ENCODE measurements at regions not wholly inside any gene's neighbourhood (a gene's known extent, or its start where the extent isn't known, plus 50 kb on each side); places are given as distances from the start of the nearest gene placed in this dataset.
"Not testable (repeated sequence)": the region's sequence is repeated elsewhere in the genome, so short reads cannot be mapped to it uniquely, and the experiment has no call there.

DNA sequence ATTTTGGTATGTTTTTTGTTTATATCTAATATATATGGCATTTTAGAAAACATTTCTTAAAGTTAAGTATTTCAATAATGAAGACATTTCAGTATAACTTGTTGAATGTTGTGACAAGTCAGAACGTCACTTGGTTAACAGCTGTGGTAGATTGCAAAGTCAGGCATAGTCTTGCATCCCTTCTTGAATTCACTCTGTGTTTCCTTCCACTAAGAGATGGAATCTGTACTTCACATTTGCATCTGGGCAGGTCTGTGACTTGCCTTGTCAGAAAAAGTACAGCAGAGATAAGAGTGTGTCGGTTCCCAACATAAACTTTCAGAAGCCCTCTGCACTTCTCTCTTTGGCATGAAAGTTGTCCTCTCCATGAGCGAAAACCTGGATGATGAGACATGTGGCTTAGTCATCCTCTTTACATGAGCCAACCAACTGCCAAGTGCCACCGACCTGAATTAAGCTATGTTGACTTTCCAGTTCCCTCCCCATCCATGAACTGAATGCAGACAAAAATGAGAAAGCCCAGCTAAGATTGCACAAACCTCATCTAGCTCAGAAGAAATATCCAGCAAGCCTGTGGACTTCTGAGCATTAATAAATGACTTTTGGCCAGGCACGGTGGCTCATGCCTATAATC, 1730.2 kb downstream of the MRPL39 start:
- DNase-seq (ENCODE audit: low read depth in 4 of 4, low spot score in 3 of 4) = no peak

DNA sequence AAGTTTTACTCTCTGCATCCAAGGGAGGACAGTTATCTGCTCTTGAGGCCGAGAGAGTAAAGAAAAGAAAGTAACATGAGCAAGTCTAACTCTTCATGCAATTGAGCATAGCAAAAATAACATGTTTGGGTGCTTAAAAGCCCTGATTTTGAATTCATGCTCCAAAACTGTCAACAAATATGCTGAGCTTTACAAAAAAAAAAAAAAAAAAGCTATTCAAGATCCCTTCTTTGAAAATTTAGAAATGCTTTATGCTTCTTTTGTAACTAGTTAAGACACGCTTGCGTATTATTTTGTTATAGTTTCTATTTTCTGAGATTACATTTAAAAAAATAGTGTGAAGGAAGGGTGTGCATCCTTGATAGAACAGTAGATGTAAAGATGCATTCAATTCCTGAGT, 1733.0 kb downstream of the MRPL39 start:
- DNase-seq (ENCODE audit: low read depth in 4 of 4, low spot score in 3 of 4) = no peak

DNA sequence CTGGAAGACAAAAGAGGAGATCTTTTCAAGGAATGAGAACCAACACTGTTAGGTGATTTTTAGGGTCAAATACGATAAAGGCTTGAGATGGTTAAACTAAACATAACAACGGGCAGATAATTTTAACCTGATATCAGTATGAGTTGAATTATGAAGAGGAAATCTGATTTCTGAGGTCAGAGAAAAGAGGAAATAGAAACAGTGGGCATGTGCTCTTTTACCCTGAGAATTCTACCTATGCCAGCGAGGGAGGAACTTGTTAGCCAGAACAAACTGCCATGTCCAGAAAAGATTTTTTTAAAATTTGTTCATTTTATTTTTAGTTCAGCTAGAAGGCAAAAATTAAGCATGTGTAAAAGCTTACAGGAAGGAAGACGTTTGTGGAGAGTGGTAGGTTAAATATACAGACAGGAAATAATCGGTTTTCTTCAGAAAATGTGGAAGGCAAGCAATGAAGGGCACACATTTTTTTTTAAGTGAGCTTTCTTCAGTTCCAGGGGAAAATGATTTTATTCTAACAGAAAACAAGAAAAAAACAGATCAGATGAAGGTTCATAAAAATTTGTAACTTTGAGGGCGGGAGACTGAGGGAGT, 1745.3 kb downstream of the MRPL39 start:
- DNase-seq (ENCODE audit: low read depth in 4 of 4, low spot score in 3 of 4) = no peak

DNA sequence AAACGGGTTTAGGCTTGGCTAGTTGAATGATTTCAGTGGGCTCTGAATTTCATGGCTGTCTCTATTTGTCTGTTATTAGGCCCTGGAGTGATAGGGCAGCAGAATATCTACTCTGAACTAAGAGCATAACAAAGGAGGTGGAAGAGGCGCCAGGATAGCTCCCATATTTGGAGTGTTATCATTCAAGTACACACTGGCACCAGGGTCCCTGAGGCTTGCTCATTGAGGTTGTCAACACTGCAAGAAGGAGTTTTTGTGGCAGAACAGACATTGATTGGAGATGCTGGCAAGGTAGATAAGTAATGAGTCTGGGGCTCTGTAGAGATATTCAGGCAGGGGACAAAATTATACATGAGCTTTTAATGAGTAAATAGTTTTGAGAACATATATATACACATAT, 1748.4 kb downstream of the MRPL39 start:
- no peak for DNase-seq (ENCODE audit: low read depth in 4 of 4, low spot score in 3 of 4)

DNA sequence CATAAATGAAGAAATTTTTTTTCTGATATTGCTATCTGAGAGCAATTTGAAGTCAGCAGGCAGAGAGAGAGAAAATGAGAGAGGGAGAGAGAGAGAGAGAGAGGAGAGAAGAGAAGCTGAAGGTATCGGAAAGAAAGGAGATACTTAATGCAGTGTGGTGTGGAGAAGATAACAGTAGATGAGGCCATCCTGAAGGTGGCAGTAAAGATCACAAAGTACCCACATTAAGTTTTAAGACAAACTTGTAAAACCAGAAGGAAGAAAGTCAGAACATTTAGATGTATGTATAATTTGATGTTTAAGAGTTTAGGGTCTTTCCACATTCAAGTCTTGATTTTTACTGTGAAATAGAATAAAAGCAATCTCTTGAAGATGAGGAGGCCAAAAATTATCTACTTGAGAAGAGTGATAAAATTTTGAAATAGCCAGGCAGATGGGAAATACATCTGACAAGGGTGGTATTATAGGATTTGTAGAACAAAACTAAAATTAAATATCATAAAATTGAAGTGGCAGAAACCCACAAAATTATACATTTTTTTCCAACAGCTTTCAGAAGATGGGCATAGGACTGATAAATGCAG, 1753.4 kb downstream of the MRPL39 start:
- peak in 3 of 4 donors; percentile 3 to 22 (median 7) for DNase-seq (ENCODE audit: low read depth in 4 of 4, low spot score in 3 of 4)

DNA sequence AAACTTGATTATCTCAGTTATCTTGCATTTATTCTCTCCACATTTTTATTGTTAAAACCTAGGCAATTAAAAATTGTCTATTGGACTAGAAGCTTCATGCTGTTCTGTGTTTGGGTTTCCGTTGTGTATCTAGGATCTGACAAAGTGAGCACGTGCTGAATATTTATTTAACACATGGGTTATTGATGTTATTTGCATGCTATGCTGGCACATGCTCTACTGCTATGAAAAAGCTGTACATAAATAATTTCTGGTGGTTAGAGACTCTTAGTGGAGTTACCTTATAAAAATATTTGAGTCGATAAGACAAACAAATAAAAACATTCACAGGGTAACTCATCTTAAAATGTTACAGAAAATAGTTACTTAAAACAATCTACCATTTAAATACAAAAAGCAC, 1769.7 kb downstream of the MRPL39 start:
- no peak for DNase-seq (ENCODE audit: low read depth in 4 of 4, low spot score in 3 of 4)

DNA sequence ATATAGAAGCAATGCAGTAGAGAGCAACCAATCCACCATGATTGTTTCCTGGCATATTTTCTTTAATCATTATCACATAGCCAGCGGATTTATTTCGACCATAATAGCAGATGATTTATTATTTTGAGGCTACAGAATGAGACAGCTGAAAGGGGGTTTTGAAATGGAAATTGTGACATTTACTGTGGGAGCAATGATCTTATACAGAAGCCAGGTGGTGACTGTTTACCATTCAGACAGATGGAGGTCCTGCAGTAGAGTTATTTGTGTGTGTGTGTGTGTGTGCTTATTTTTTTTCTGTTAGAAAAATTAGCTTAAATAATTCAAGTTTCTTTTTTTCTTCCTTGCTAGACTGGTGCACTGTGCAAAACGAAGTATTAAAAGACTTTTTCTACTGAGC, 1784.5 kb downstream of the MRPL39 start:
- DNase-seq (ENCODE audit: low read depth in 4 of 4, low spot score in 3 of 4) = no peak

DNA sequence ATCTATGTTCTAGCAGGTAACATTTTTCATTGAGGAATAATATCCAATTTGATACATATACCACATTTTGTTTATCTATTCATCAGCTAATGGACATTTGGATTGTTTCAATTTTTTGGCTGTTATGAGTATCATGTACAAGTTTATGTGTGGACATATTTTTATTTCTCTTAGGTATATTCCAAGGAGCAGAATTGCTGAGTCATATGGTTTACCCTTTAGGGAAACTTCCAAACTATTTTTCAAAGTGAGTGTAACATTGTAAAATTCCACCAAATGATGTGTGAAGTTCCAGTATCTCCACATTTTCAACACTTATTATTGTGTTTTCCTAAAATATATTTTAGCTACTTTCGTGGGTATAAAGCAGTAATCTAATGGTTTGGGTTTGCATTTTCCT, 1789.9 kb downstream of the MRPL39 start:
- DNase-seq (ENCODE audit: low read depth in 4 of 4, low spot score in 3 of 4) = no peak

DNA sequence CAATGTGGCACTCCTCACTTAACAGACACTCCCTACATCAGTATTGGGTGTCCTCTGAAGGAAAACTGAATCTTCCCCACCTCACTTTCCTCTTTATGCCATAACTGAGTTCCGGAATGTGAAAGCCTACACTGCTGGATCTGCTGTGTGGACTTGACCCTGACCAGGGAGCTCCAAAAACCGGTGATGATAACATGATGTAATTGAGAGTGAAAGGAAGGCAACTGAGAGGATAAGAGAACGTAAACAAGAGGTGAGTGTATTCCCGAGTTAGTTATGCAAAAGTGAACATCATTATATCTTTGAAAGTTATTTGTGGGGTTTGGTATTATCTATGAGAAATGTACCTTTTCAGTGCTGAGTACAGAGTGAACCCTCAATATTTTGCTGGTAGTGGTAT, 1794.8 kb downstream of the MRPL39 start:
- DNase-seq (ENCODE audit: low read depth in 4 of 4, low spot score in 3 of 4) = no peak

DNA sequence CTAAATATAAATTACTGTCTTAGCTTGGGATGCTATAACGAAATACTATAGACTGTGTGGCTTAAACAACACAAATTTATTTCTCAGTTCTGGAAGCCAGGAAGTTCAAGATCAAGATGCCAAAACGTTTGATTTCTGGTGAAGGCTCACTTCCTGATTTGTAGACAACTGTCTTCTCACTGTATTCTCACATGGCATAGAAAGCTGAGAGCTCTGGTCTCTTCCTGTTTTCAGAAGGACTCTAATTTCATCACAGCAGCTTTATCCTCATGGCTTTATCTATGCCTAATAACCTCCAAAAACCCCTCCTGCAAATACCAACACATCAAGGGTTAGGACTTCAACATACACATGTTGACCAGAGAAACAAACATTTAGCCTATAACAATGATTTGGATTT, 1795.5 kb downstream of the MRPL39 start:
- no peak for DNase-seq (ENCODE audit: low read depth in 4 of 4, low spot score in 3 of 4)

DNA sequence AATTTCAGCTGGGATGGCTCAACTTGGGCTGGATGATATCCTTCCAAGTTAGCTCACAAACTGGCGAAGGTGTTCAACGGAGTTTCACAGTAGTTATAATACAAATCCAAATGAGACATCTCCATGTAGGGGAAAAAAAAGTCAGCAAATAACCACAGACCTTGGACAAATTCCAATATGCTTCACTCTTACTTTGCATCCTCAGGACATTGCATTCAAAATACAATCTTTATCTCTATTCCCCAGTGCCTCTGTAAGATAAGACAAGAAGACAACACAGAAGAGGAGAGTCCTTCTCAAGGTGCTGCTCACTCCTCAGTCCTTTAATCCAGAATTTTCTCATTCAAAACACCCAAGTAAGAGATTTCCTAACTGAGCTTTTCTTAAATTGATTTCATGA, 1797.7 kb downstream of the MRPL39 start:
- DNase-seq (ENCODE audit: low read depth in 4 of 4, low spot score in 3 of 4) = no peak

DNA sequence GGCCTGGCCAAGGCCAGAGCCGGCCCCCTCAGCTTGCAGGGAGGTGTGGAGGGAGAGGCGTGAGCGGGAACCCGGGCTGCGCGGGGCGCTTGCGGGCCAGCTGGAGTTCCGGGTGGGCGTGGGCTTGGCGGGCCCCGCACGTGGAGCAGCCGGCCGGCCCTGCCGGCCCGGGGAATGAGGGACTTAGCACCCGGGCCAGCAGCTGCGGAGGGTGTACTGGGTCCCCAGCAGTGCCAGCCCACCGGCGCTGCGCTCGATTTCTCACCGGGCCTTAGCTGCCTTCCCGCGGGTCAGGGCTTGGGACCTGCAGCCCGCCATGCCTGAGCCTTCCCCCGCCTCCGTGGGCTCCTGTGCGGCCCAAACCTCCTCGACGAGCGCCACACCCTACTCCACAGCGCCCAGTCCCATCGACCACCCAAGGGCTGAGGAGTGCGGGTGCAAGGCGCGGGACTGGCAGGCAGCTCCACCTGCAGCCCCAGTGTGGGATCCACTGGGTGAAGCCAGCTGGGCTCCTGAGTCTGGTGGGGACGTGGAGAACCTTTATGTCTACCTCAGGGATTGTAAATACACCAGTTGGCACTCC, 1800.2 kb downstream of the MRPL39 start:
- DNase-seq (ENCODE audit: low read depth in 4 of 4, low spot score in 3 of 4) = not testable (repeated sequence)

DNA sequence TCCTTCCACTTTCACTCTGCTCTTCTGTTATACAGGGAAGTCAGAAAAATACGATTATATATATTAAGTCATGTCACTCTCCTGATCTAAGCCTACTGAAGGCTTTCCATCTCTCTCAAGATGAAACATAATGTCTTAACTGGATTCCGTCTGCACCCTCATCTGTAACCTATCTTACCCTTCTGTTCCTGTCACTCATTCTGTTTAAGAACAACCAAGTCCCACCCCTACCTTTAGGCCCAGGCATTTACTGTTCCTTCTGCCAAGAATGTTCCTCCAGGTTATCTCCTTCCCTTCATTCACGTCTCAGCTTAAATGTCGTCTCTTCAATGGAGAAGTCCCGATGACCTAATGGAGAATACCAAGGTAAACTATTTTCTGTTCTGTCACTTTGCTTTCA, 1802.4 kb downstream of the MRPL39 start:
- no peak for DNase-seq (ENCODE audit: low read depth in 4 of 4, low spot score in 3 of 4)

DNA sequence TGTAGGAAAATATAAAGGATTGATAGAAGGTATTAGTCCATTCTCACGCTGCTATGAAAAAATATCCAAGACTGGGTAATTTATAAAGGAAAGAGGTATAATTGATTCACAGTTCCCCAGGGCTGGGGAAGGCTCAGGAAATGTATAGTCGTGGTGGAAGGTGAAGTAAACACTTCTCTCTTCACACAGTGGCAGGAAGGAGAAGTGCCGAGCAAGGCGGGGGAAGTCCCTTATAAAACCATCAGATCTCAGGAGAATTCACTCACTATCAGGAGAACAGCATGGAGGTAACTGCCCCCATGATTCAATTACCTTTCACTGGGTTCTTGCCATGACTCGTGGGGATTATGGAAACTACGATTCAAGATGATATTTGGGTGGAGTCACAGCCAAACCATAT, 1806.0 kb downstream of the MRPL39 start:
- DNase-seq (ENCODE audit: low read depth in 4 of 4, low spot score in 3 of 4) = no peak

DNA sequence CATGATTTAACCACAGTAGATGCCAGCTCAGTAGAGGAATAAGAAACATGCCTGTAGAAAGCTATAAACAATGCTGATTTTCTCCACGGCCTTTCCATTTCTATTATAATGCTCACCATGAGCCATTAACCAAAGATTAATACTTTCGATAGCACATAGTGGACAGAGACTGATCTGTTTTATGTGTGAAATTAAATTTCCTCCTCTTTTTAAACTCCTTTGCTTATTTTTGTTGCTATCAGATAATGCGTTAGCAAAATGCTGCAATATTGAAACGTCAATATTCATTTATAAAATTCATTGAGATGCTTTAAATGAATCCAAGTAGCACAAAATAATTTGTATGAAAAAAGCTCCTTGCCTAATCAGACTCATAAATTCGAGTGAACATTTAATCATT, 1807.9 kb downstream of the MRPL39 start:
- DNase-seq (ENCODE audit: low read depth in 4 of 4, low spot score in 3 of 4) = no peak

DNA sequence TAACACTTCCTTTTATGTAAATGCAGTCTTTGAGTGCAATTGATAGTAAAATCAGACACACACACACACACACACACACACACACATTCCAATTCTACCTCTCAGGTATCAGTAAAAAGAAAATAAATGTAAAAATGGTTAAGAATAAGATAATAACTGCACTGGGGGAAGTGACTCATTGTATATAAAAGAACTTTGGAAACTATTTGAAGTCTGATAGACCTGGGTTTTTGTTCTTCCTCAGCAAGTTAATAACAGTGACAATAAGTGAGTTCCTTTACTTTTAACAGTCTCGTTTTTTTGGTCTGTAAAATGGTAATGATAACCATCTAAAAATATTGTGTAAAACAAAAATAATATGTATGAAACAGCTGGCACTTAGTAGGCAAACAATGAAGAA, 1815.0 kb downstream of the MRPL39 start:
- DNase-seq (ENCODE audit: low read depth in 4 of 4, low spot score in 3 of 4) = no peak

DNA sequence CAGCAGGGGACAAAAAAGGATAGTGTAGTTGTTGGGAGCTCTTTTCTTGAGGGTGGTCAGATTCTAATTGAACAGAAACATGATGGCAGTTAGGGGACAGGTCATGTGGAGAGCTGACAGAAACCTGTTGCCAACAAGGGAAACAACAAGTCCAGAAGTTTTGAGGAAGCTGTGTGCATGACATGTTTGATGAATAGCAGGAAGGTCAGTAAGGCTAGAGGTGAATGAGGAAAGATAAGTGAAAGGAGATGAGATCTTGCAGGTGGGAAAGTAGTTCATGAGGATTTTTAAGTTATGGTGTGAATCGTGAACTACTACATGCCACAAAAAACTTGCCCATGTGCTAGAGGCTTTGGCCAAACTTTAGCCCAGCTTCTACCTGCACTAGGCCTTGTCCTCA, 1817.4 kb downstream of the MRPL39 start:
- no peak for DNase-seq (ENCODE audit: low read depth in 4 of 4, low spot score in 3 of 4)

DNA sequence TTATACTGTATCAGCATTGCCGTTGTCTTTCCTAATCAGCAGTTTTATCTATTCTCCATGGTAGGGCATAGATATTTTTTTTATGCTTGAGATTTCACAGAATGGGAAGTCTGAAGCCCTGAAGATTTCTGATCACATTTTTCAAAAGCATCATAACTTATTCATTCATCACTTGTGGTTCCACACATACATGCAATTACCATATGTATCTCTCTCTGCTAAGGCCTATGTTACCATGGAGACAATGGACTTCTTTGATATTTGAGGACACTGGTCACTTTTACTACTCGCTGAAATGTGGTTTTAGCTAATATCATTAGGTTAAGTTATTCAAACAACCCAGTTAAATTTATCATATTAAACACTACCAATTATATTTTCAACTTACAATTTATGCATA, 1827.0 kb downstream of the MRPL39 start:
- DNase-seq (ENCODE audit: low read depth in 4 of 4, low spot score in 3 of 4) = no peak

DNA sequence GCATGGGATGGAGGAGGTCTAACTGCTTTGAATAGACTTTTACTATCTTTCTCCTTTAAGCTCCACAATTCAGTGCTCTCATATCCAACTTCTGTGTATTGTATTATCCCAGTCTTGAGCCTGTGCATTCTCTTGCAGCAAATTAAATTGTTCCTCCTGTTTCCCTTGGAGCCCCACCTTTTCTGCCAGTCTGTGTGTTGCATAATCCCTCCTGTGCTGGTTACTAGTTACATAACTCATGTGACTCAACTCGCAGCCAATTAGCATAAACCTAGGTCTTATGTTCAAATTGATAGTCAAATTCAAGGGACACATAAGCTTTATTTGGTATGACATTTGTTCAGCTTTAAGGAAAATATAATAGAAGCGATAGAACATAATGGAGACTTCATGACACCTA, 1863.5 kb downstream of the MRPL39 start:
- no peak for DNase-seq (ENCODE audit: low read depth in 4 of 4, low spot score in 3 of 4)

DNA sequence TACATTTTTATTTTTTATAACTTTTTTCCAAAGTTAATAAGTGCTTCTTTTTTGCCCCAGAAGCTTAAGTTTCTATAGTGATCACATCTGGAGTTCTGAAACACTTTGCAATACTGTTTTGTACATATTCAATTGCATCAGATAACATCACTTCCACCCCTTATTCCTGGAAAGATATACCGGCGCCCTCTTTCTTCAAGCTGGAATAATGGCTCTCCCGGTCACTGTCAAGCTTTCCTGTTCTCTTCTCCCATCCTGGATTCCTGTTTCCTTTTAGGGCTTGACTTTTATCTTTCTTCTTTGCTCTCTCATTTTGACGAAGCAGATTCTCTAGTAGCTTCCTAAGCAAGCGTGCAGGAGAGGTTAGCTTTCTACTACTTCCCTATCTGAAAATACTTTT, 1866.8 kb downstream of the MRPL39 start:
- DNase-seq (ENCODE audit: low read depth in 4 of 4, low spot score in 3 of 4) = no peak

DNA sequence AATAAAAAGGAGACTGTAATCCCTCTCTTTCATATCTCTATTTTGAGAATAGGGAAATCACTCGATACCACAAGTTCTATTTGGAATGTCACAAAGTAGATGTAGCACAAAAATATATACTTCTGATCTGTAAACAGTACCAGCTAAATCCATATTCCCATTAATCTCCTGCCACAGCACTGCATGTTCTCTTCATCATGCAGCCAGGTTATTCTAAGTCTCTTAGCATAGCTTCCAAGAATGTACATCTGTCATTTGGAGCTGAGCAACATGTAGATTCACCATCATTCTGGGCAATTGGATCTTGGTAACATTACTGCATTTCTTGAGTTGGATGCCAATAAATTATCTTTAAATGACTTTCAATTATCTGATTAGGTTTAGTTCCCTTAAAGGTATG, 1874.5 kb downstream of the MRPL39 start:
- no peak for DNase-seq (ENCODE audit: low read depth in 4 of 4, low spot score in 3 of 4)

DNA sequence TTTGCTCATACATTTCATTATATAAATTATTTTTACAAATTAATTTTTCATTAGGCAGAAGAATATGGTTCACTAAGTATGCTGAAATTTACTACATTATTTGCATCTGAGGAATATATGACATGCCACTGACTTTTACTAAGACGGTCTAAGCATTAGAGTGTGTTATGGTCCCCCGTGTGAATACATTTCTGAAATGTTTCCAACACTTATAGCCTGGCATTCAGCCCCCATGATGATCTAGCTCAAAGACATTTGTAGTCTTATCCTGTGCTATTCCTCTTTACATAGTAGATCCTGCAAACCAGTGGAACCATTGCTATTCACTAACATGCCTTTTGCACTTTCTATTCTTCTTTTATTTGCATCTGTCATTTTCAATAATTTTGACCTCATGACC, 1878.0 kb downstream of the MRPL39 start:
- DNase-seq (ENCODE audit: low read depth in 4 of 4, low spot score in 3 of 4) = no peak
